HCT116 (cell line): ENCODE measurements at regions not wholly inside any gene's neighbourhood (a gene's known extent, or its start where the extent isn't known, plus 50 kb on each side); places are given as distances from the start of the nearest gene placed in this dataset.

Source experiments
- CBX3 ChIP-seq: IDR thresholded peaks from 2 replicates; pipeline ENCODE4 v1.6.1; 2012; ENCODE audit warnings: low read depth
- CTCF ChIP-seq, 3 experiments: fragments of 200-600 bp in 1 of 3; sonication (generic) in 1 of 3; IDR thresholded peaks in 2 of 3; conservative IDR thresholded peaks in 1 of 3; 2 replicates each; pipeline ENCODE4 v1.5.1; 2012 to 2017; ENCODE audit warnings: low read depth in 2 of 3, low read length in 2 of 3, antibody characterized with exemption in 1 of 3, borderline replicate concordance in 1 of 3, control low read depth in 1 of 3, mild to moderate bottlenecking in 1 of 3, mixed read lengths in 1 of 3, mixed run types in 1 of 3, moderate library complexity in 1 of 3; ENCODE audit not compliant: insufficient read depth in 1 of 3
- EGR1 ChIP-seq: IDR thresholded peaks from 2 replicates; pipeline ENCODE4 v1.6.1; 2012; ENCODE audit warnings: low read depth
- EZH2 ChIP-seq: fragments of 200-600 bp; sonication (generic); IDR thresholded peaks from 2 replicates; pipeline ENCODE4 v1.6.1; 2017; ENCODE audit warnings: antibody characterized with exemption, mixed run types
- EZH2phosphoT487 ChIP-seq: fragments of 200-600 bp; IDR thresholded peaks from 2 replicates; pipeline ENCODE4 v1.6.1; 2018; ENCODE audit warnings: antibody characterized with exemption, borderline replicate concordance
- JUND ChIP-seq: IDR thresholded peaks from 2 replicates; pipeline ENCODE4 v1.6.1; 2012
- POLR2A ChIP-seq: IDR thresholded peaks from 2 replicates; pipeline ENCODE4 v1.7.0; 2011; ENCODE audit warnings: borderline replicate concordance; ENCODE audit not compliant: insufficient read depth, insufficient read length; ENCODE audit errors: extremely low read depth
- POLR2AphosphoS5 ChIP-seq: IDR thresholded peaks from 2 replicates; pipeline ENCODE4 v1.6.1; 2011; ENCODE audit warnings: mild to moderate bottlenecking, low read depth, low read length, moderate library complexity
- RAD21 ChIP-seq: IDR thresholded peaks from 2 replicates; pipeline ENCODE4 v1.6.1; 2012; ENCODE audit warnings: low read depth, mild to moderate bottlenecking
- REST ChIP-seq: IDR thresholded peaks from 2 replicates; pipeline ENCODE4 v1.6.1; 2012; ENCODE audit warnings: low read depth
- SIN3A ChIP-seq: IDR thresholded peaks from 2 replicates; pipeline ENCODE4 v1.6.1; 2012; ENCODE audit warnings: low read depth
- SRF ChIP-seq: IDR thresholded peaks from 2 replicates; pipeline ENCODE4 v1.6.1; 2012; ENCODE audit warnings: low read depth
- ZNF274 ChIP-seq: fragments of 200-500 bp; sonication (Bioruptor generic); IDR thresholded peaks from 2 replicates; pipeline ENCODE4 v1.6.1; 2014; ENCODE audit warnings: mild to moderate bottlenecking, low read depth, low read length, inconsistent platforms

DNA sequence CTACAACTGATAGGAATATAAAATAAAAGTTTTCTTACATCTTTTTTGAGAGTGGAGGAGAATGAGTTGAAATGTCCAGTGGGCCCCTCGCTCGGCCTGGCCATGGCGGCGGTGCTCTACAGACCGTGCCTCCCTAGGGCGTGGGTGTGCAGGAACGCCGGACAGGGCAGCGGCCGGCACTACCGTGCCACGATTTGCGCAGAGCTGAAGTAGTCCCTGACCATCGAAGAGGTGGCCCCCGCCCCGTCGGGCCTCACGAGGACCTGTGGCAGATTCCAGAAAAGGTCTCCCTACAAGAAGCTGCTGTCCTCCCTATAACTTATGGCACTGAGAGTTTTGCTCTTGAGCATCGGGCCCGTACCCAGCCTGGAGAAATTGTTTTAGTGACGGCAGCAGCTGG lies 228.9 kb upstream of the ARHGAP24 start:
- TF ChIP-seq REST (no peak), CTCF (IDR thresholded peaks at IDR 0.05 in 2 of 3, conservative IDR thresholded peaks at IDR 0.05 in 1 of 3; ENCODE audit: borderline replicate concordance in 1 of 3, insufficient read depth in 1 of 3, low read depth in 2 of 3, low read length in 2 of 3) (no peak), SIN3A (no peak), EZH2 (no peak), EGR1 (no peak), ZNF274 (no peak), EZH2phosphoT487 (no peak), JUND (no peak), POLR2AphosphoS5 (no peak), RAD21 (no peak), CBX3 (no peak), POLR2A (no peak), SRF (no peak)
